MCF 10A (cell line): ENCODE measurements at regions not wholly inside any gene's neighbourhood (a gene's known extent, or its start where the extent isn't known, plus 50 kb on each side); places are given as distances from the start of the nearest gene placed in this dataset.

ENCODE experiments used
- BruUV-seq: library from RNA; stranded (reverse); fragments of 400-500 nt; replicated peaks from 2 replicates; lab custom pipeline; 2021; lab: Mats Ljungman, UMichigan
- CTCF ChIA-PET: fragments of 300-600 bp; sonication (Branson Sonifier 250); formaldehyde crosslinking; extraction: SDS; loops from one replicate; lab custom pipeline; 2021; ENCODE audit warnings: antibody characterized with exemption, inconsistent platforms; lab: Yijun Ruan, JAX
- POLR2A ChIA-PET: fragments of 300-600, 350-650 bp; sonication (Branson Sonifier 250); formaldehyde crosslinking; extraction: SDS; loops from one replicate; lab custom pipeline; 2020; ENCODE audit warnings: antibody characterized with exemption, inconsistent platforms; lab: Yijun Ruan, JAX
- DNase-seq: peaks from one replicate; pipeline ENCODE4 v3.0.0-alpha.2; 2018; ENCODE audit not compliant: unreplicated experiment
- H3K27ac Mint-ChIP-seq: one replicate; pipeline ENCODE4 v1.8.0; 2022; ENCODE audit warnings: mild to moderate bottlenecking, low read depth, mixed read lengths; ENCODE audit not compliant: unreplicated experiment
- H3K27me3 Mint-ChIP-seq: one replicate; pipeline ENCODE4 v1.8.0; 2022; ENCODE audit warnings: mixed read lengths; ENCODE audit not compliant: insufficient read depth, unreplicated experiment
- H3K36me3 Mint-ChIP-seq: one replicate; pipeline ENCODE4 v1.8.0; 2022; ENCODE audit warnings: mild to moderate bottlenecking, moderate library complexity, mixed read lengths; ENCODE audit not compliant: insufficient read depth, unreplicated experiment
- H3K4me1 Mint-ChIP-seq: one replicate; pipeline ENCODE4 v1.8.0; 2022; ENCODE audit warnings: mixed read lengths; ENCODE audit not compliant: insufficient read depth, unreplicated experiment
- H3K4me3 Mint-ChIP-seq: one replicate; pipeline ENCODE4 v1.8.0; 2022; ENCODE audit warnings: mild to moderate bottlenecking, moderate library complexity, mixed read lengths; ENCODE audit not compliant: unreplicated experiment
- H3K9me3 Mint-ChIP-seq: one replicate; pipeline ENCODE4 v1.8.0; 2022; ENCODE audit warnings: mixed read lengths; ENCODE audit not compliant: unreplicated experiment
- CTCF ChIP-seq: fragments of 200-600 bp; IDR thresholded peaks from one replicate; pipeline ENCODE4 v1.8.0; 2022; ENCODE audit warnings: antibody characterized with exemption, mild to moderate bottlenecking; ENCODE audit not compliant: unreplicated experiment
- intact Hi-C: fragments of 100-400 bp; cut with micrococcal nuclease; formaldehyde crosslinking; loops from 2 replicates; pipeline ENCODE4 v1.14.1; 2022

DNA sequence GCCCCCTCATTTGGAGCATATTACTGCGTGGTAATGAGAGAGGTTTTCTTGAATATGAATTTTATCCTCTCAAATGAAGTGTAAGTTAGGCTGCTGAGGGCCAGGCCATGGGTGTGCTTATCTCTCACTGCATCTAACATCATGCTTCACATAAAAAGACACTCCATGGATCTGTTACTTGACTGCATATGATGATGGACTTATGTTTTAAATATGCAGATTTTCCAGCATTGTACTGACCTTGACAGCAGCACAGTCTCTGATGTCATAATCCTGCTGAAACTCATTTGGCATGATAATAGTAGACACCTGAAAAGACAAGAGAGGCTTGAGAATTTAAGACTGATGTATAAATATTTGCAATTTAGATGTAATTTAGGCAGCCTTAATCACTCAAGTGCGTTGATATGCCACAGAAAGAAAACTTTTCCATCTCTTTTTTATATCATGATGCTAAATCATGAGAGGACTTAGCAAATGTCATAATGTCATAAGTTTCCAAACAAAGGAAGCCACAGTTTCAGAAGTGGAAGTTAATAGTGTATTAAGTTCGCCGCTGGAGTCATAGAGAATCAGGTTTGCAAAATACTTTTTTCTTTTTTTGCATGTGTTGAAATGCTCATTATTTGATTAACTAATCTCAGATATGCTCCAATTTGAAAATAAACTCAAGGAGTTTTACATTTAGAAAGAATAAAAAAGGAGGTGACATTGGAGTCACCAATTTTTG is 62.7 kb upstream of the CD302 start:
- Mint-ChIP-seq H3K9me3 (peaks cover 10% of the 10 kb centered on the region), H3K27me3 (no peaks in the 10 kb centered on the region), H3K4me1 (peaks cover 4% of the 10 kb centered on the region), H3K27ac (no peak overlapping the region), H3K4me3 (no peak overlapping the region), H3K36me3 (no peaks in the 10 kb centered on the region)
- ChIA-PET CTCF (no interaction called here), POLR2A (no interaction called here)
- no peak for DNase-seq
- TF ChIP-seq CTCF, result no peak
- intact Hi-C loops, result no loop called here
- BruUV-seq, result no TSS peak

- intact Hi-C loops, result no loop called here
- ChIA-PET POLR2A (no interaction called here), CTCF (interaction anchor here (0.6 kb wide), 1 partner anchor 1064 kb away, joined by 5 read pairs; no protein-coding TSS in a partner anchor)
- Mint-ChIP-seq H3K27me3 (no peaks in the 10 kb centered on the region), H3K4me3 (no peak overlapping the region), H3K27ac (no peak overlapping the region), H3K9me3 (peaks cover 10% of the 10 kb centered on the region), H3K36me3 (no peaks in the 10 kb centered on the region), H3K4me1 (peaks cover 6% of the 10 kb centered on the region)
- BruUV-seq, result no TSS peak
- DNase-seq, result peak; percentile 6
- no peak for TF ChIP-seq CTCF
Measured at GRCh38 chr2:159859583-159859982, 61.6 kb upstream of the CD302 start.

- no peak for TF ChIP-seq CTCF
- Mint-ChIP-seq H3K9me3 (no peaks in the 10 kb centered on the region), H3K4me1 (peaks cover 6% of the 10 kb centered on the region), H3K27ac (no peak overlapping the region), H3K27me3 (no peaks in the 10 kb centered on the region), H3K4me3 (no peak overlapping the region), H3K36me3 (no peaks in the 10 kb centered on the region)
- intact Hi-C loops, result no loop called here
- POLR2A ChIA-PET, result no interaction called here
- DNase-seq, result no peak
- BruUV-seq, result no TSS peak
- CTCF ChIA-PET, result no interaction called here
Measured at GRCh38 chr2:159856760-159857159, 58.8 kb upstream of the CD302 start.

GRCh38 chr2:159855557-159856061 is 57.6 kb upstream of the CD302 start:
- peaks cover 6% of the 10 kb centered on the region for H3K4me1 Mint-ChIP-seq
- no peak overlapping the region for H3K4me3 Mint-ChIP-seq
- BruUV-seq, result no TSS peak
- POLR2A ChIA-PET, result interaction anchor here (0.8 to 1.2 kb wide), 2 partner anchors 11 to 103 kb away, joined by 3 to 4 read pairs; no protein-coding TSS in a partner anchor
- no peaks in the 10 kb centered on the region for H3K36me3 Mint-ChIP-seq
- no peaks in the 10 kb centered on the region for H3K27me3 Mint-ChIP-seq
- CTCF ChIA-PET, result interaction anchor here (0.8 kb wide), 1 partner anchor 672 kb away, joined by 3 read pairs; no protein-coding TSS in a partner anchor
- DNase-seq, result peak; percentile 49
- H3K9me3 Mint-ChIP-seq, result no peaks in the 10 kb centered on the region
- intact Hi-C loops, result no loop called here
- H3K27ac Mint-ChIP-seq, result no peak overlapping the region
- TF ChIP-seq CTCF, result no peak
